Stimulated activated CD4-positive, alpha-beta T cell treated with anti-CD3 and anti-CD28 coated beads, Interleukin-15, amount 100 ng/mL, for 24 hours (primary cell): ENCODE measurements at regions not wholly inside any gene's neighbourhood (a gene's known extent, or its start where the extent isn't known, plus 50 kb on each side); places are given as distances from the start of the nearest gene placed in this dataset.

Experiments
- DNase-seq: peaks from one replicate; pipeline ENCODE4 v3.0.0-alpha.2; 2020

GRCh38 chr4:108261026-108261425, 92.3 kb upstream of the LEF1 start:
- DNase-seq: no peak

GRCh38 chr4:108256538-108256937, 87.8 kb upstream of the LEF1 start:
- no peak for DNase-seq

- no peak for DNase-seq
These were observed 86.5 kb upstream of the LEF1 start for GRCh38 chr4:108255203-108255747.

- no peak for DNase-seq
These were observed 80.7 kb upstream of the LEF1 start for GRCh38 chr4:108249397-108249796.

GRCh38 chr4:108247387-108248049, 78.8 kb upstream of the LEF1 start:
- DNase-seq: no peak

- DNase-seq: no peak
These were observed 75.9 kb upstream of the LEF1 start for GRCh38 chr4:108244606-108245005.

- no peak for DNase-seq
These were observed 71.6 kb upstream of the LEF1 start for GRCh38 chr4:108240366-108240765.

- DNase-seq: no peak
These were observed 69.0 kb upstream of the LEF1 start for GRCh38 chr4:108237693-108238092.

GRCh38 chr4:108236264-108236663, 67.5 kb upstream of the LEF1 start:
- DNase-seq: no peak

- DNase-seq: no peak
These were observed 59.2 kb upstream of the LEF1 start for GRCh38 chr4:108227923-108228322.

- no peak for DNase-seq
These were observed 55.9 kb upstream of the LEF1 start for GRCh38 chr4:108224611-108225053.

GRCh38 chr4:108223313-108223712, 54.6 kb upstream of the LEF1 start:
- DNase-seq: no peak

- no peak for DNase-seq
These were observed 51.3 kb upstream of the LEF1 start for GRCh38 chr4:108219998-108220397.
